LNCAP (cell line): ENCODE measurements at regions not wholly inside any gene's neighbourhood (a gene's known extent, or its start where the extent isn't known, plus 50 kb on each side); places are given as distances from the start of the nearest gene placed in this dataset.

ENCODE experiments used
- TF ChIP-seq, protein P1 (sequence below): fragments of 450-650 bp; IDR thresholded peaks from 2 replicates; pipeline ENCODE4 v1.5.1; 2017; ENCODE audit warnings: mild to moderate bottlenecking

GRCh38 chr13:81458170-81458569 is 1117.2 kb upstream of the SPRY2 start:
- TF ChIP-seq, protein P1, sequence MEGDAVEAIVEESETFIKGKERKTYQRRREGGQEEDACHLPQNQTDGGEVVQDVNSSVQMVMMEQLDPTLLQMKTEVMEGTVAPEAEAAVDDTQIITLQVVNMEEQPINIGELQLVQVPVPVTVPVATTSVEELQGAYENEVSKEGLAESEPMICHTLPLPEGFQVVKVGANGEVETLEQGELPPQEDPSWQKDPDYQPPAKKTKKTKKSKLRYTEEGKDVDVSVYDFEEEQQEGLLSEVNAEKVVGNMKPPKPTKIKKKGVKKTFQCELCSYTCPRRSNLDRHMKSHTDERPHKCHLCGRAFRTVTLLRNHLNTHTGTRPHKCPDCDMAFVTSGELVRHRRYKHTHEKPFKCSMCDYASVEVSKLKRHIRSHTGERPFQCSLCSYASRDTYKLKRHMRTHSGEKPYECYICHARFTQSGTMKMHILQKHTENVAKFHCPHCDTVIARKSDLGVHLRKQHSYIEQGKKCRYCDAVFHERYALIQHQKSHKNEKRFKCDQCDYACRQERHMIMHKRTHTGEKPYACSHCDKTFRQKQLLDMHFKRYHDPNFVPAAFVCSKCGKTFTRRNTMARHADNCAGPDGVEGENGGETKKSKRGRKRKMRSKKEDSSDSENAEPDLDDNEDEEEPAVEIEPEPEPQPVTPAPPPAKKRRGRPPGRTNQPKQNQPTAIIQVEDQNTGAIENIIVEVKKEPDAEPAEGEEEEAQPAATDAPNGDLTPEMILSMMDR: no peak

GRCh38 chr13:81446441-81446840 is 1105.5 kb upstream of the SPRY2 start:
- TF ChIP-seq, protein P1: no peak

DNA sequence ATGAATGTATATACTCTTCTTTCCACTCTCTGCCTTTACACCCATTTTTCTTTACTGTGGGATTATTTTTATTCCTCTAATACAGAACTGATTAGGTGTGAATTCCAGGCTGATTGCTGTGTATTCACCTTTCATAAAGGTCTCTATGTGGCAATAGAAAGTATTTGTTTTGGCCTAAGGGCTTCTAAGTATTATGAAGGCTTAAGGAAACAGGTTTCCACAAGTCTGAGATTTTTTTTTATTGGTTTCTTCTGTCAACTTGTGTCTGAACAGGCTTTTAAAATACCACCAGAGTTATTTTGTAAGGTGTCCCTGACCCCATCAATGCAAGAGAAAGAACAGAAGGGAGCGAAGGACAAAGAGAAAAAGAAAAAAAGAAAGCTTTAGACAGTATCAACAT is 1102.0 kb upstream of the SPRY2 start:
- TF ChIP-seq, protein P1: no peak

DNA sequence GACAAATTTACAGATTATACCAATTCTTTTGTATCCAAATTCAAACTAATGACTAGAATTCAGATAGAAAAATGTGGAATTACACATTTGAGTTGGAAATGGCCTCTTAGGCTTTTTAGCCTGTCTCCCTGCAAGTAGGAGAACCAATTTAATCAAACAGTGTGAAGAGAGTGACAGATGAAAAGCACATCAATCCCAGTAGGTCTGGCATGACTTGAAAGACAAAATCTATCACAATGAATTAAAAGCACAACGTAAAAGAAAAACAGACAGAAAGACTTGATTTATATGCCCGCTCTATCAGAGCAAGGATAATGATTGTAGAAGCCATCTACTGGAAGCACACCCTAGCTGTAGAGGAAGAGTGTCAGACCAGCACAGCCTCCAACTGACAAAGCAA is 1084.4 kb upstream of the SPRY2 start:
- TF ChIP-seq, protein P1: no peak

DNA sequence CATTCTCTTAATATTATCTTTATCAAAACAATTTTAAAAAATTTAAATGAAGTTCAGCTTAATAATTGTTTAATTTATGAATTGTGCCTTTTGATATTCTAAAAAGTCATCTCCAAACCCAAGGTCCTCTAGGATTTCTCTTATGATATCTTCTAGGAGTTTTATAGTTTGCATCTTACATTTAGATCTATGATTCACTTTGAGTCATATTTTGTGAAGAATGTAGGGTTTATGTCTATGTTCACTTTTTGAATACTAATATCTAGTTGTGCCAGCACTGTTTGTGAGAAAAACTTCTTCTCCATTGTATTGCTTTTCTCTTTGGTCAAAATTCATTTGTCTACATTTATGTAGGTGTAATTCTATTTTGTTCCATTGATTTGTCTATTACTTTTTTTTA is 1068.4 kb upstream of the SPRY2 start:
- TF ChIP-seq, protein P1: no peak

- TF ChIP-seq, protein P1: no peak
Measured at GRCh38 chr13:81408647-81409046, 1067.7 kb upstream of the SPRY2 start.

DNA sequence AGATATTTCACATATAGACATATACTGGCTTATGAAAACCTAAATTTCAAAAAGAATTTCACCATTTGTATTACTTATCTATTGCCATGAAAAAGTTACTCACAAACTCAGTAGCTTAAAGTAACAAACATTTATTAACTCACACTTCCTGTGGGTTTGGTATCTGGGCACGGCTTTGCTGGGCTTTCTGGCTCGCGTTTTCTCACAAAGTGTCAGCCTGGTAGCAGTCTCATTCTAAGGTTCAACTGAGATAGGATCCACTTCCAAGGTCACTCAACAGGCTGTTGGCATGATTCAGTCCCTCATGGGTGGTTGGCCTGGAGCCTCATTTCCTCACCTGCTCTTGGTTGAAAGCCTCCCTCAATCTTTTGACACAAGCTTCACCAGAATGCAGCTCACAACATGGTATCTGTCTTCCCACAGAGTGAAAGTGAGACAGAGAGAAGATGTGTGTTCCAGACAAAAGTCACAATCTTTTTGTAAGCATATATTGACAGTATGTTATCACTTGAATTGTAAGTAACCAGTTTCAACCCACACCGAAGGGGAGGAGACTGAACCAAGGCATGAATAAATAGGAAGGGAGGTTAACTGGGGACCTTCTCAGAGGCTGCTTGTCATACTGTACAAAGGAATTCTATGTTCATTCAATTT is 1065.8 kb upstream of the SPRY2 start:
- TF ChIP-seq, protein P1: no peak

DNA sequence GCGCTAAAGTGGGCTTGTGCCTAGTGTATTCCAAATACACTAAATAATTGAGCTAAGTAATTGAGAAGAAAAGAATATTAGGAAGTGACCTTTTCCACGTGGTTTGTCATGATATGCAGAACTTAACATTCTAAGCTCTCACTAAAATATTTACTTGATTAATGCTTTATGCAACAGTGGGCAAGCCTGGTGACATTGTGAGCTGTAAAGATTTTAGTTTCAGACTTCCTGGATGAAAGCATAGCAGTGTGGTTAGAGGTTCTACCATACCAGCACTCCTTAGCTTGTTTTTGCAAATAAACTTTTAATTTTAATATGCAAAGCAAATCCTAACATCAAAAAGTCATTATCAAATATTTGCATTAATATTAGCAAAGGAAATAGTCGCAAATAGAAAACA is 1065.1 kb upstream of the SPRY2 start:
- TF ChIP-seq, protein P1: no peak
